Osteocyte (in vitro differentiated cells): ENCODE measurements at regions not wholly inside any gene's neighbourhood (a gene's known extent, or its start where the extent isn't known, plus 50 kb on each side); places are given as distances from the start of the nearest gene placed in this dataset.

Experiments
- DNase-seq: peaks from one replicate; pipeline ENCODE4 v3.0.0; 2021; ENCODE audit warnings: mixed read lengths; ENCODE audit not compliant: unreplicated experiment; ENCODE audit errors: extremely low spot score
- H3K27ac Mint-ChIP-seq: one replicate; pipeline ENCODE4 v1.8.0; 2021; ENCODE audit warnings: mild to moderate bottlenecking, mixed read lengths; ENCODE audit not compliant: unreplicated experiment
- H3K27me3 Mint-ChIP-seq: one replicate; pipeline ENCODE4 v1.8.0; 2021; ENCODE audit warnings: mixed read lengths; ENCODE audit not compliant: unreplicated experiment
- H3K36me3 Mint-ChIP-seq: one replicate; pipeline ENCODE4 v1.8.0; 2021; ENCODE audit warnings: mixed read lengths; ENCODE audit not compliant: unreplicated experiment
- H3K4me1 Mint-ChIP-seq: one replicate; pipeline ENCODE4 v1.8.0; 2021; ENCODE audit warnings: mixed read lengths; ENCODE audit not compliant: unreplicated experiment
- H3K4me3 Mint-ChIP-seq: one replicate; pipeline ENCODE4 v1.8.0; 2021; ENCODE audit warnings: mild to moderate bottlenecking, moderate library complexity, mixed read lengths; ENCODE audit not compliant: unreplicated experiment
- H3K9me3 Mint-ChIP-seq: one replicate; pipeline ENCODE4 v1.8.0; 2021; ENCODE audit warnings: mixed read lengths; ENCODE audit not compliant: unreplicated experiment
- CTCF ChIP-seq: fragments of 200-600 bp; sonication (generic); IDR thresholded peaks from 2 replicates; pipeline ENCODE4 v1.5.0; 2021; ENCODE audit warnings: antibody characterized with exemption, mild to moderate bottlenecking, moderate library complexity

- TF ChIP-seq CTCF = no peak
- DNase-seq = no peak
- Mint-ChIP-seq H3K36me3 (no peaks in the 10 kb centered on the region), H3K4me1 (no peaks in the 10 kb centered on the region), H3K27ac (no peak overlapping the region), H3K4me3 (no peak overlapping the region), H3K9me3 (peaks cover 14% of the 10 kb centered on the region), H3K27me3 (no peaks in the 10 kb centered on the region)
Observed at GRCh38 chr22:47484960-47485569, 722.6 kb downstream of the TBC1D22A start.

GRCh38 chr22:47476231-47476630 lies 713.8 kb downstream of the TBC1D22A start:
- peaks cover 11% of the 10 kb centered on the region for H3K9me3 Mint-ChIP-seq
- no peak for DNase-seq
- H3K4me1 Mint-ChIP-seq = no peaks in the 10 kb centered on the region

GRCh38 chr22:47474895-47475294 lies 712.4 kb downstream of the TBC1D22A start:
- no peak for DNase-seq
- no peaks in the 10 kb centered on the region for H3K27me3 Mint-ChIP-seq
- H3K4me3 Mint-ChIP-seq = no peak overlapping the region
- no peaks in the 10 kb centered on the region for H3K4me1 Mint-ChIP-seq
- no peak overlapping the region for H3K27ac Mint-ChIP-seq
- no peaks in the 10 kb centered on the region for H3K36me3 Mint-ChIP-seq
- TF ChIP-seq CTCF = no peak
- H3K9me3 Mint-ChIP-seq = peaks cover 17% of the 10 kb centered on the region

More at GRCh38 chr22:47476231-47476630, 713.8 kb downstream of the TBC1D22A start:
- H3K27me3 Mint-ChIP-seq = no peaks in the 10 kb centered on the region
- TF ChIP-seq CTCF = no peak
- H3K4me3 Mint-ChIP-seq = no peak overlapping the region
- H3K27ac Mint-ChIP-seq = no peak overlapping the region
- H3K36me3 Mint-ChIP-seq = no peaks in the 10 kb centered on the region

- Mint-ChIP-seq H3K4me3 (no peak overlapping the region), H3K4me1 (no peaks in the 10 kb centered on the region), H3K27ac (no peak overlapping the region), H3K9me3 (peaks cover 21% of the 10 kb centered on the region), H3K27me3 (no peaks in the 10 kb centered on the region), H3K36me3 (no peaks in the 10 kb centered on the region)
- no peak for TF ChIP-seq CTCF
- no peak for DNase-seq
Observed at GRCh38 chr22:47474464-47474863, 712.0 kb downstream of the TBC1D22A start.

- DNase-seq = no peak
- Mint-ChIP-seq H3K27ac (no peak overlapping the region), H3K27me3 (no peaks in the 10 kb centered on the region), H3K36me3 (no peaks in the 10 kb centered on the region), H3K4me1 (no peaks in the 10 kb centered on the region), H3K4me3 (no peak overlapping the region), H3K9me3 (peaks cover 28% of the 10 kb centered on the region)
- TF ChIP-seq CTCF = no peak
Observed at GRCh38 chr22:47472636-47473035, 710.2 kb downstream of the TBC1D22A start.
